ENCODE measurements at regions not wholly inside any gene's neighbourhood (a gene's known extent, or its start where the extent isn't known, plus 50 kb on each side); places are given as distances from the start of the nearest gene placed in this dataset.
"Not testable (repeated sequence)": the region's sequence is repeated elsewhere in the genome, so short reads cannot be mapped to it uniquely, and the experiment has no call there.

DNA sequence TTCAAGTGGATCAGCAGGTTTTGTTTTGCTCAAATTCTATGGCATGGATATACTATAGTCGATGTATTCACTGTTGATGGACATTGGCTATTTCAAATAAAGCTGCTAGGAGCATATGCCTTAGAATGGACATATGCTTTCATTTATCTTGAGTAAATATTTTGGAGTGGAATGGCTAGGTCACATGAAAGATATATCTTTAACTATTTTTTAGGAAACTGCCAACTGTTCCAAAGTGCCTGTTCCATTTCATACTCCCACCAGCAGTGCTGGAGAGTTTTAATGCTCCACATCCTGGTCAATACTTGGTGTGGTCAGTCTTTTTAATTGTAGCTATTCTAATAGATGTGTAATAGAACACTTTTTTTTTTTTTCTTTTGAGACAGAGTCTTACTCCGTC is 81.1 kb upstream of the PIM1 start:
- DNase-seq (ENCODE audit: low read depth): no peak
- TF ChIP-seq, protein P1, sequence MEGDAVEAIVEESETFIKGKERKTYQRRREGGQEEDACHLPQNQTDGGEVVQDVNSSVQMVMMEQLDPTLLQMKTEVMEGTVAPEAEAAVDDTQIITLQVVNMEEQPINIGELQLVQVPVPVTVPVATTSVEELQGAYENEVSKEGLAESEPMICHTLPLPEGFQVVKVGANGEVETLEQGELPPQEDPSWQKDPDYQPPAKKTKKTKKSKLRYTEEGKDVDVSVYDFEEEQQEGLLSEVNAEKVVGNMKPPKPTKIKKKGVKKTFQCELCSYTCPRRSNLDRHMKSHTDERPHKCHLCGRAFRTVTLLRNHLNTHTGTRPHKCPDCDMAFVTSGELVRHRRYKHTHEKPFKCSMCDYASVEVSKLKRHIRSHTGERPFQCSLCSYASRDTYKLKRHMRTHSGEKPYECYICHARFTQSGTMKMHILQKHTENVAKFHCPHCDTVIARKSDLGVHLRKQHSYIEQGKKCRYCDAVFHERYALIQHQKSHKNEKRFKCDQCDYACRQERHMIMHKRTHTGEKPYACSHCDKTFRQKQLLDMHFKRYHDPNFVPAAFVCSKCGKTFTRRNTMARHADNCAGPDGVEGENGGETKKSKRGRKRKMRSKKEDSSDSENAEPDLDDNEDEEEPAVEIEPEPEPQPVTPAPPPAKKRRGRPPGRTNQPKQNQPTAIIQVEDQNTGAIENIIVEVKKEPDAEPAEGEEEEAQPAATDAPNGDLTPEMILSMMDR (IDR thresholded peaks at IDR 0.05; ENCODE audit: control insufficient read depth, insufficient read depth, low read depth, low read length, missing control alignments): no peak
- H3K4me3 ChIP-seq (ENCODE audit: control insufficient read depth, low read depth, low read length): no peak overlapping the region

DNA sequence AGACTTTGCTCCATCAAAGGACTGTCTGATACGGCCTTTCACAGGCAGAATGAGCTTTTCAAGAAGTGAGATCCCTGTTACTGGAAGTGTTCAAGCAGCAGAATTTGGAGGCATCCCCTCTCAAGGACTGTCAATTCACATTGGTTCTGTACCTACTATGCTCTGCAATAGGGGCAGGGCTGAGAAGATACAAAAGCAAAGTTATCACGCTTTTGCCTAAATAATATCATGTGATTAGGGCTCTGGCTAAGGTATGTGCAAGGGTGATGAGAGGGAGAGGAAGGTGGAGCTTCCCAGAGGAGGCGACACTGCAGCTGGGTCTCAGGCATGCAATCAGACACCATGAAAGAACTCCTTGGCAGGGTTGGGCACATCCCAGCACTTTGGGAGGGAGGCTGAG is 80.2 kb upstream of the PIM1 start:
- TF ChIP-seq, protein P1 (IDR thresholded peaks at IDR 0.05; ENCODE audit: control insufficient read depth, insufficient read depth, low read depth, low read length, missing control alignments): no peak
- no peak for DNase-seq (ENCODE audit: low read depth)
- H3K4me3 ChIP-seq (ENCODE audit: control insufficient read depth, low read depth, low read length): no peak overlapping the region

DNA sequence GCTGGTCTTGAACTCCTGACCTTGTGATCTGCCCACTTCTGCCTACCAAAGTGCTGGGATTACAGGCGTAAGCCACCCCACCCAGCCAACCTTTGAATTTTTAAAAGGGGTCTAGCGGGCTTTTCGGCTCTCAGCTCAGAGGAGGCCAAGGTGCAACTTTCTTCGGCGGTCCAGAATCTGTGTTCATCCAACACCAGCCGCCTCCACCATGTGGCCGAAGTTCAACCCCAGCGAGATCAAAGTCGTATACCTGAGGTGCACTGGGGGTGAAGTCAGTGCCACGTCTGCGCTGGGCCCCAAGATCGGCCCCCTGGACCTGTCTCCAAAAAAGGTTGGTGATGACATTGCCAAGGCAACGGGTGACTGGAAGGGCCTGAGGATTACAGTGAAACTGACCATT is 78.8 kb upstream of the PIM1 start:
- not testable (repeated sequence) for H3K4me3 ChIP-seq (ENCODE audit: control insufficient read depth, low read depth, low read length); DNase-seq (ENCODE audit: low read depth)

GRCh38 chr6:37091586-37091985 is 78.4 kb upstream of the PIM1 start:
- not testable (repeated sequence) for H3K4me3 ChIP-seq (ENCODE audit: control insufficient read depth, low read depth, low read length); DNase-seq (ENCODE audit: low read depth)

- TF ChIP-seq, protein P1 (IDR thresholded peaks at IDR 0.05; ENCODE audit: control insufficient read depth, insufficient read depth, low read depth, low read length, missing control alignments): no peak
- DNase-seq (ENCODE audit: low read depth): no peak
- H3K4me3 ChIP-seq (ENCODE audit: control insufficient read depth, low read depth, low read length): no peak overlapping the region
Measured at GRCh38 chr6:37092923-37093727, 76.8 kb upstream of the PIM1 start.

DNA sequence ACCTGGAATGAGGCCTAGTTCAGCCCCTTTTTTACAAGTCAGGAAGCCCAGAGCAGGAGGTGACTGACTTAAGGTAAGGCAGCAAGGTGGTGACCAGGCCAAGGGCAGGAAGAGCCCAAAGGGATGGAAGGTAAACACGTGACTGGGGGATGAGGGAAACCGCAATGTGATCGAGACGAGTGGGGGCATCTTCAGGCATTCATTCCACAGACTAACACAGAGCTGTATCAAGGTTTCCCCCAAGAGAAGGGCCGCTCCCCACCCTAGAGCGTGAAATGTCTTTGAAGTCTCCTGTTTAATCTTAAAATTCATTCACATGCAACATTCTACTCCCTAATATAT is 76.3 kb upstream of the PIM1 start:
- H3K4me3 ChIP-seq (ENCODE audit: control insufficient read depth, low read depth, low read length): no peak overlapping the region
- TF ChIP-seq, protein P1 (IDR thresholded peaks at IDR 0.05; ENCODE audit: control insufficient read depth, insufficient read depth, low read depth, low read length, missing control alignments): no peak
- DNase-seq (ENCODE audit: low read depth): no peak

DNA sequence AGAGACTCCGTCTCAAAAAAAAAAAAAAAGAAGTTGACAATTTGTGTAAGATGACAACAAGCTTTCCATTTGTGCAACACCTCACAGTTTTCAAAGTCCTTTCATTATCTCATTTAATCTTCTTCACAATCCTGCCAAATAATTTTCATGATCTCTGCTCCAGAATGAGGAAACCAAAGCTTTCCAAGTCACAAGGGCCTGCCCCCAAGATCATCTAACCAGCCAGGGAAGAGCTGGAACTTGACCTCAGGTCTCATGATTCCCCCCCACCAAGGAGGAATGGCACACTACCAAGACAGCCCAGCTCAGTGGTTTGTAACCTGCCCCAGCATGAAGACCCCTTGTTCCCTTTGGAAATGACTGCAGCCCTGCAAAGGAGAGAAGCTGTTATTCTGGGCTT is 74.0 kb upstream of the PIM1 start:
- H3K4me3 ChIP-seq (ENCODE audit: control insufficient read depth, low read depth, low read length): no peak overlapping the region
- TF ChIP-seq, protein P1 (IDR thresholded peaks at IDR 0.05; ENCODE audit: control insufficient read depth, insufficient read depth, low read depth, low read length, missing control alignments): no peak
- no peak for DNase-seq (ENCODE audit: low read depth)

DNA sequence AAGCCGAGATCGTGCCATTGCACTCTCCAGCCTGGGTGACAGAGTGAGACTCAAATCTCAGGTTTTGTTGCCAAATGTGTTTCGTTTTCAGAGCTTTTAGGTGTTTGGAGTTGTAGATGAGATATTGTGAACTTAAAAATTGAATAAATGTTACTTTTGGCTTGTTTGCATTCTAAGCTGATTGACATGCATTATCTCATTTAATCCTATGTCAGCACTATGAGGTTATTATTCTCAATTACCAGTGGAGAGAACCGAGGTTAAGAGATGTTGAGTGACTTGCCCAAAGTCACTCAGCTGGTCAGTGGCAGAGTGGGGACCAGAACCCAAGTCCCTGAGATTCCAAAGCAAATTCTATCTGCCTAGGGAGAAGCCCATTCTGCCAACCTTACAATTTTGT is 72.6 kb upstream of the PIM1 start:
- H3K4me3 ChIP-seq (ENCODE audit: control insufficient read depth, low read depth, low read length): no peak overlapping the region
- TF ChIP-seq, protein P1 (IDR thresholded peaks at IDR 0.05; ENCODE audit: control insufficient read depth, insufficient read depth, low read depth, low read length, missing control alignments): no peak
- DNase-seq (ENCODE audit: low read depth): no peak
